ENCODE measurements at regions not wholly inside any gene's neighbourhood (a gene's known extent, or its start where the extent isn't known, plus 50 kb on each side); places are given as distances from the start of the nearest gene placed in this dataset.

DNA sequence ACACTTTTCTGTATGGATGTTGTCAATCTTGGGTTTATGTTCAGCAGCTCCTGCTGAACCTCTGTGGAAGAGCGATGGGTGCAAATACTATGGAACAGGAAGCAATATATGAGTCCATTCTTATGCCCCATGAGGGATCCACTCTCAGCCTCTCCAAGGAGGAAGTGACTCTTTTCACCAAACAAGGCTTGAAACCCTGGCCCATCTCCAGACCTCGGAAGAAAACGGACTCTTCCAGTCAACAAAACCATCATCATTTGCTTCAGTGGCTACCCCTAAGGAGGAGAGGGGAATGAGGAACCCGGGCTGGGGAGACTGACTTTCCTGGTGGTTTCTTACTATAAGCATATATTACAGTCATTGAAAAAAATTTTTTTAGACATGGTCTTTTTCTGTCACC lies 206.2 kb downstream of the AXIN2 start:
- TF ChIP-seq, protein P1, sequence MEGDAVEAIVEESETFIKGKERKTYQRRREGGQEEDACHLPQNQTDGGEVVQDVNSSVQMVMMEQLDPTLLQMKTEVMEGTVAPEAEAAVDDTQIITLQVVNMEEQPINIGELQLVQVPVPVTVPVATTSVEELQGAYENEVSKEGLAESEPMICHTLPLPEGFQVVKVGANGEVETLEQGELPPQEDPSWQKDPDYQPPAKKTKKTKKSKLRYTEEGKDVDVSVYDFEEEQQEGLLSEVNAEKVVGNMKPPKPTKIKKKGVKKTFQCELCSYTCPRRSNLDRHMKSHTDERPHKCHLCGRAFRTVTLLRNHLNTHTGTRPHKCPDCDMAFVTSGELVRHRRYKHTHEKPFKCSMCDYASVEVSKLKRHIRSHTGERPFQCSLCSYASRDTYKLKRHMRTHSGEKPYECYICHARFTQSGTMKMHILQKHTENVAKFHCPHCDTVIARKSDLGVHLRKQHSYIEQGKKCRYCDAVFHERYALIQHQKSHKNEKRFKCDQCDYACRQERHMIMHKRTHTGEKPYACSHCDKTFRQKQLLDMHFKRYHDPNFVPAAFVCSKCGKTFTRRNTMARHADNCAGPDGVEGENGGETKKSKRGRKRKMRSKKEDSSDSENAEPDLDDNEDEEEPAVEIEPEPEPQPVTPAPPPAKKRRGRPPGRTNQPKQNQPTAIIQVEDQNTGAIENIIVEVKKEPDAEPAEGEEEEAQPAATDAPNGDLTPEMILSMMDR (IDR thresholded peaks at IDR 0.05), result no peak
- TF ChIP-seq EP300 (IDR thresholded peaks at IDR 0.05), result no peak
- TF ChIP-seq POLR2A (IDR thresholded peaks at IDR 0.05), result no peak

Measured in ovary (tissue), 3 donors.